CD4-positive, CD25-positive, alpha-beta regulatory T cell (primary cell): ENCODE measurements at regions not wholly inside any gene's neighbourhood (a gene's known extent, or its start where the extent isn't known, plus 50 kb on each side); places are given as distances from the start of the nearest gene placed in this dataset.

Experiments
- ATAC-seq, 2 donors: fragments of 150-1000 bp; cut with Tn5 transposase; one replicate each; pipeline ENCODE4 v1.10.0; 2021; ENCODE audit warnings: low read depth in 2 of 2, moderate number of reproducible peaks in 2 of 2, moderate library complexity in 1 of 2
- DNase-seq, 3 donors: peaks; one replicate each; pipeline versions ENCODE4 v3.0.0 to v3.0.0-alpha.2; 2012 to 2022; ENCODE audit warnings: mixed read lengths in 1 of 3
- H3K27ac ChIP-seq: one replicate; pipeline ENCODE4 v1.7.0; 2013; ENCODE audit warnings: mild to moderate bottlenecking, low read length; ENCODE audit not compliant: insufficient read depth, poor library complexity, severe bottlenecking
- H3K27me3 ChIP-seq: one replicate; pipeline ENCODE4 v1.7.0; 2013; ENCODE audit warnings: low read length; ENCODE audit not compliant: control insufficient read depth, insufficient read depth
- H3K36me3 ChIP-seq: one replicate; pipeline ENCODE4 v1.7.0; 2013; ENCODE audit warnings: mild to moderate bottlenecking, low read length, moderate library complexity; ENCODE audit not compliant: control insufficient read depth, insufficient read depth
- H3K4me1 ChIP-seq: 2 replicates; pipeline ENCODE4 v1.7.0; 2013; ENCODE audit warnings: mild to moderate bottlenecking, low read length; ENCODE audit not compliant: insufficient read depth, control insufficient read depth, poor library complexity, severe bottlenecking
- H3K4me3 ChIP-seq: one replicate; pipeline ENCODE4 v1.7.0; 2013; ENCODE audit warnings: low read depth, mild to moderate bottlenecking, low read length, moderate library complexity
- H3K9me3 ChIP-seq, 2 experiments: 1 replicate in 1 of 2; 2 replicates in 1 of 2; pipeline ENCODE4 v1.7.0; 2013; ENCODE audit warnings: low read length in 2 of 2, mild to moderate bottlenecking in 1 of 2, moderate library complexity in 1 of 2; ENCODE audit not compliant: control insufficient read depth in 2 of 2
- H3K27ac Mint-ChIP-seq, 3 donors: one replicate each; pipeline ENCODE4 v1.8.0; 2020 to 2022; ENCODE audit warnings: mild to moderate bottlenecking in 3 of 3, mixed read lengths in 3 of 3, moderate library complexity in 2 of 3
- H3K27me3 Mint-ChIP-seq: one replicate; pipeline ENCODE4 v1.8.0; 2022; ENCODE audit warnings: mild to moderate bottlenecking, mixed read lengths
- H3K36me3 Mint-ChIP-seq: one replicate; pipeline ENCODE4 v1.8.0; 2020; ENCODE audit warnings: mixed read lengths
- H3K4me1 Mint-ChIP-seq, 4 donors: one replicate each; pipeline ENCODE4 v1.8.0; 2020 to 2022; ENCODE audit warnings: mixed read lengths in 4 of 4, mild to moderate bottlenecking in 1 of 4
- H3K4me3 Mint-ChIP-seq, 4 donors: one replicate each; pipeline ENCODE4 v1.8.0; 2020 to 2022; ENCODE audit warnings: mild to moderate bottlenecking in 4 of 4, mixed read lengths in 4 of 4, moderate library complexity in 3 of 4
- H3K9me3 Mint-ChIP-seq, 7 donors: one replicate each; pipeline ENCODE4 v1.8.0; 2020 to 2022; ENCODE audit warnings: mixed read lengths in 7 of 7, mild to moderate bottlenecking in 3 of 7, moderate library complexity in 2 of 7

DNA sequence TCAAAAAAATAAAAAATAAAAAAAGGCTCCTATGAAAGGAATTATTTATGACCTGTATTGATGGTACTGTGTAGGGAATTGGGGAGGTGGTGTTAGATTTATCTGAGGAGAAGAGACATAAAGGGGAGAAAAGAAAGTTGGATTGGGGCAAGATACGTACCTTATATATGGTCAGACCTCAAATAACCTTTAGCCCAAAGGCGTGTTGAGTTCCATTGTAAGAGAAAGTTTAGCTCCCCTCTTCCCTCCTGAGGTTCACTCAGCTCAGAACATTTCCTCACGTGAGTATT, 296.9 kb downstream of the ADGB start:
- DNase-seq (no peak), ATAC-seq (no peak)
- no peak overlapping the region for H3K4me3 Mint-ChIP-seq
- H3K27me3 Mint-ChIP-seq = no peaks in the 10 kb centered on the region
- Histone ChIP-seq H3K27me3 (no peaks in the 10 kb centered on the region), H3K27ac (no peak overlapping the region), H3K36me3 (no peaks in the 10 kb centered on the region), H3K4me3 (no peak overlapping the region), H3K4me1 (no peaks in the 10 kb centered on the region), H3K9me3 (no peaks in the 10 kb centered on the region)
- peaks cover 0 to 1% (median 0%) of the 10 kb centered on the region in 7 donors for H3K9me3 Mint-ChIP-seq
- no peaks in the 10 kb centered on the region for H3K36me3 Mint-ChIP-seq
- H3K27ac Mint-ChIP-seq = no peak overlapping the region
- no peaks in the 10 kb centered on the region for H3K4me1 Mint-ChIP-seq

DNA sequence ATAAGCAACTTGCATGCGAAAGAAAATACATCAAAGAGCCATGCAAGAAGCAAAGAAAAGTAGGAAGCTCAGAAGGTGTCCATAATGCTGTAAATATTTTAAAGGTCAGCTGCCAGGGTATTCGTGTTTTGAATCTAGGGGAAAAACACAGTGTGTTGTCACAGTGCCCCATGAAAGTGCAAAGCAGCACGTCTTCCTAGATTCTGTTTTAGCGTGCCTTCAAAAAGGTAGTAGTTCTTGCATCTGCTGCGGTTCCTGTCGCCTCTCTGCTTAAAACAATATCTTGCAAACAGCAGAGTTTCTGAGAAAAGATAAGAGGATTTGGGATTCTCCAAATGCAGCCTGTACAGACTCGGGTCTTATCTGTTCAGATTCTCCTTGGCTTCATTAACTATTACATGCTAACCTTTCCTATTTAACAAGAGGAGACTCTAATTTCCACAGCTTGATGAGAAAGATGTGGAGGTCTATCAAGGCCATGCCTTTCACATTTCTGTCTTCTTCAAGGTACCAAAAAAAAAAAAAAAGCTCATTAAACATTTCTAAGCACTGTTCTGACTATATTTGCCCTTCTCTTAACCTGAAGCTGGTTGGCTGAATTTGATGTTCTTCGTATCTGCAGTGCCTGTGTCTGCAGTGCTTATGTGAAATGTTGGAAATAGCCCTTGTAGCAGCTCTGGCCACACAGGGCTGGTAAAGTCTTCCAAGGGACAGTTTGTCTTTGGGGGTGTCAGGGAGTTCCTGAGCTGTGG, 297.5 kb downstream of the ADGB start:
- H3K27me3 Mint-ChIP-seq = no peaks in the 10 kb centered on the region
- ATAC-seq (no peak), DNase-seq (no peak)
- Histone ChIP-seq H3K27ac (no peak overlapping the region), H3K9me3 (no peaks in the 10 kb centered on the region), H3K4me1 (no peaks in the 10 kb centered on the region), H3K36me3 (no peaks in the 10 kb centered on the region), H3K4me3 (no peak overlapping the region), H3K27me3 (no peaks in the 10 kb centered on the region)
- H3K27ac Mint-ChIP-seq = no peak overlapping the region
- H3K9me3 Mint-ChIP-seq = peaks cover 0 to 1% (median 0%) of the 10 kb centered on the region in 7 donors
- no peaks in the 10 kb centered on the region for H3K4me1 Mint-ChIP-seq
- no peak overlapping the region for H3K4me3 Mint-ChIP-seq
- no peaks in the 10 kb centered on the region for H3K36me3 Mint-ChIP-seq

DNA sequence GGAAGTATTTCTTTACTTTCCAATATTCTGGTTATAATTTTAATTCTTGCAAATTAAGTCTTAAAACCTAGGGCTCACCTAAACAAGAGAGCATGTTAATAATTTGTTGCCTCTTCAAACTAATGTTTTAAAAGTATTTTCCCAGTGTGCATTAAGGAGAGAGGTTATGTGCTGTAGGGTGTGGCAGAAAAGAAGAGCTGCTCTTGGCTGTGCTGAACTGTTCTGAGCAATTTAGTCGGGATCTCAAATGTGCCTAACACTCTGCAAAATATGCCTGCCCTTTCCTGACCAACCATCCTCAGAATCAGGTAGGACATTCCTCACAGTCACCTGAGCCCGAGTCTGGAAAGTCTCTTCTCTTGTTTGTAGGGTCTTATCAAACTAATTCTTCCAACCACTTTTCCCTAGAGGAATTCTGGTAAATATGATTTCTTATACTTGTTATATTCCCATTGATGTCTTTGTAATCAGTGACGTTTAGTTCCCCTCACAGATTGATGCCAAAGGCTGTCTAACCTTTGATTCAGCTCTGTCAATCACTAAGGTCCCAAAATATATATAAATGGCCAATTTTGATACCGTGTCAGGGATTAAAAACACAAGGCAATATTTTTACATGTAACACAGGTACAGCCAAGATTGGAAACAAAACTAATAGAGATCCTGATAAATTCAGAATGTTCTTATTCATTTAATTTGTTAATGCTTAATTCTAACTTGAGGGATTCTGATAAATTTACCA, 298.4 kb downstream of the ADGB start:
- Mint-ChIP-seq H3K27ac (no peak overlapping the region), H3K27me3 (no peaks in the 10 kb centered on the region), H3K36me3 (no peaks in the 10 kb centered on the region), H3K4me3 (no peak overlapping the region), H3K9me3 (peaks cover 0 to 1% (median 0%) of the 10 kb centered on the region in 7 donors), H3K4me1 (no peaks in the 10 kb centered on the region)
- Histone ChIP-seq H3K4me1 (no peaks in the 10 kb centered on the region), H3K9me3 (no peaks in the 10 kb centered on the region), H3K27me3 (no peaks in the 10 kb centered on the region), H3K4me3 (no peak overlapping the region), H3K36me3 (no peaks in the 10 kb centered on the region), H3K27ac (no peak overlapping the region)
- no peak for ATAC-seq
- no peak for DNase-seq

DNA sequence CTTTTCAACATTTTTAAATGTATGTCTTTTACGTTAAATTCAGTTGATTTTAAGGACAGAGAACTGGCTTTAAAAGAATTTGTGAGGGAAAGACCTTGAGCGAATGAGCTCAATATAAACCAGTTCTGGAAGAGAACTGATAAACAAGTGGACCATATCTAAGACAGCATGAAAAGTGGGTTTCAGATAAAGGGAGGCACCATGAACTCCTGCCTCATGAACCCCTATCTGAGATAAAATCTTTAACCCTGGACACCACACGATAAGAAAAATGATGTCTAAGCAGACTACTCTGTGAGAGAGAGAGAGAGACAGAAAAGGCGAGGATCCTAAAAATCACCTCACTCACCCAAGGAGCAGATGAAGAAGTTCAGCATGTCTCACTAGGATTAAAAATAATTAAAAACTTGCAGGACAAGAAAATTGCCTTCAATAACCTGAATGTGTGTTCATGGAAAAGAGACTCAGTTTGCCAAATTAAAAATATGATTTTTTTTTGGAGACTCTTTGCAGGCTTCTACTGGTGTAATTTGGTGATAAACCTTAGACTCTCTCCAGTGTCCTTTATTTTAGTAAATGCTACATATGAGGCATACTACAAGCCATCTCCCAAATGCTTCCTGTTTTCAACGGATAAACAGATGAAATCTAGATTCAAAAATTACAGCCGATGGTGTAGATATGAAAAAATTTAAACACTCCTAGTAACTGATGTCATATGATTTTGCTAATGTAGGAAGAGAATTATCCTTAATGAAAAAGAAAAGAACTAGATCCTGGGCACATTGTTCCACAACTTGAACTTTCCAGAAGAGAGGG, 299.5 kb downstream of the ADGB start:
- Histone ChIP-seq H3K9me3 (no peaks in the 10 kb centered on the region), H3K4me1 (no peaks in the 10 kb centered on the region), H3K4me3 (no peak overlapping the region), H3K27me3 (no peaks in the 10 kb centered on the region), H3K27ac (no peak overlapping the region), H3K36me3 (no peaks in the 10 kb centered on the region)
- Mint-ChIP-seq H3K4me3 (no peak overlapping the region), H3K36me3 (no peaks in the 10 kb centered on the region), H3K4me1 (no peaks in the 10 kb centered on the region), H3K27ac (no peak overlapping the region), H3K27me3 (no peaks in the 10 kb centered on the region), H3K9me3 (peaks cover 0 to 1% (median 0%) of the 10 kb centered on the region in 7 donors)
- DNase-seq (no peak), ATAC-seq (no peak)

DNA sequence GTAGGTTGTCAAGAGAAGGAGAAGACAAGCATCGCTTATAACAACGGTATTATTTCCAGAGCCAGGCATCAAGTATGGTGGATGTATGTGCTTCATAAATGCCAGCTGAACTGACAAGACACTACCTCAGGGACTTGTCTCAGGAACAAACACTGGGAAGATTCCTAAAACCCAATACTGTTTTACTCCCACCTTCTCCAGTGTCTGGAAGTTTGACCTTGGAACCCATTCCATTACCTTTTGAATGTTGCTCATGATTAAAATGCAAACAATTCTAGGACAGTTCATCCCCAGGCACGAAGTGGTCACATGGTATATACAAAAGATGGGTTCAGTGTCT, 300.1 kb downstream of the ADGB start:
- no peak for ATAC-seq
- H3K27ac Mint-ChIP-seq = no peak overlapping the region

DNA sequence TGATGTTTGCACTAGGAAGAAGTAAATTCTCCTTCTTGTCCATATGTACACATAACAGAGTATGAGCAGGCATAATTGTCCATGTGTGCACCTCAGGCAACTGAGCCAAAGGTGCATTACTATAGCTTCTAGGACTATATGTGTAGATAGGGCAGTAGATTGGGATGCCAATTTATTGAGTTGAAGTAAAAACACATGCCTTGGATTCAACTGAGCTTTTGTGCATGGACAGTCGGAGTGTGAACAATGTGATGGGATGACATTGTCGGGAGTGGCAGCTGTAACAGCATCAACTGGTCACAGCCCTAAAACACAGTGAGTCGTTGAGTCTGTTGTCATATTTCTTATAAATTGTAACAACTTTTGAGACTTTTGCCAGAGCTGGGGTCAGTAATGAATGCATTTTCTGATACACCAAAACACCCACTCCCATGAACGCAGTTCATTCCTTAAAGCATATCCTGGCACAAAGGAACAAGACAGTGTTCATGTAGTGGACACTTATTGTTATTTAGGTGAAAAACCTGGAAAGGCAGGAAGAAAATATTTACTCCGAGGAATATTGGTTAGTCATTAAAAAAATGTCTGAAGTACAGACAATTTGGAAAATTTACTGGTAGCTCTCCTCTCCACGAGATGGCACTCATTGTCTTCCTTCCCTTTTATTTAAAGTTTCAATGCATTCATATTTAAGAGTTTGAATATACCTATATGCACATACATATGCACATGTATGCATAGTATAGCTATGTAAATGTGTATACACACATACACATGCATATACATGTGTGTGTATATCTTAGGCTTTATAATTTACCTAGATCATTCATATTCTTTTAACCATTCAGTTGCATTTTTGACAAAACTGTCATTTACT, 302.0 kb upstream of the STXBP5 start:
- Mint-ChIP-seq H3K4me3 (no peak overlapping the region), H3K9me3 (no peaks in the 10 kb centered on the region), H3K27ac (no peak overlapping the region)

More for the DNA sequence above, 300.1 kb downstream of the ADGB start:
- no peaks in the 10 kb centered on the region for H3K27me3 ChIP-seq
- H3K36me3 ChIP-seq = no peaks in the 10 kb centered on the region
- no peaks in the 10 kb centered on the region for H3K4me1 ChIP-seq
- no peak for DNase-seq
- Mint-ChIP-seq H3K27me3 (no peaks in the 10 kb centered on the region), H3K4me3 (no peak overlapping the region), H3K36me3 (no peaks in the 10 kb centered on the region), H3K4me1 (no peaks in the 10 kb centered on the region), H3K9me3 (peaks cover 0 to 1% (median 0%) of the 10 kb centered on the region in 7 donors)
- H3K4me3 ChIP-seq = no peak overlapping the region
- no peaks in the 10 kb centered on the region for H3K9me3 ChIP-seq
- no peak overlapping the region for H3K27ac ChIP-seq

DNA sequence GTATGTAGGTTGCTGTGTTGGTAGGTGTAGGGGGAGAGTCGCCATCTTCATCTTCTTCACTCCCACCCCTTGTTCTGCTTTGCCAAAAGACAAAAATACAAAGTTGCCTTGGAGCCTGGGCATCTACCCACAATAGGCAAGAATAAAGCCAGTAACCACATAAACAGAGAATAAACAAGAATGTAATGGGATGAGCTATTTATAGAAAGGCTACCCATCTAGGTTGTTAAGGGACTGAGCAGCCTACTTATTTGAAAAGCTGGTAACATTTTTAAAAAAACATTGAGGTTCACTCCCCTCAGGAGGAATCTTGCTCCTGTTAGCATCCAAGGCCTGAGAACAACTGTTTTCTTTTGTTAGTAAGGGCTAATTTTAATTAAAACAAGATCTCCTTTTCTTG, 301.4 kb upstream of the STXBP5 start:
- ATAC-seq (no peak), DNase-seq (no peak)
- Histone ChIP-seq H3K9me3 (no peaks in the 10 kb centered on the region), H3K4me3 (no peak overlapping the region), H3K4me1 (no peaks in the 10 kb centered on the region), H3K27ac (no peak overlapping the region), H3K27me3 (no peaks in the 10 kb centered on the region), H3K36me3 (no peaks in the 10 kb centered on the region)
- no peak overlapping the region for H3K4me3 Mint-ChIP-seq
- no peaks in the 10 kb centered on the region for H3K27me3 Mint-ChIP-seq
- no peaks in the 10 kb centered on the region for H3K9me3 Mint-ChIP-seq
- no peak overlapping the region for H3K27ac Mint-ChIP-seq
- no peaks in the 10 kb centered on the region for H3K36me3 Mint-ChIP-seq
- no peaks in the 10 kb centered on the region for H3K4me1 Mint-ChIP-seq

More for the DNA sequence above, 302.0 kb upstream of the STXBP5 start:
- DNase-seq (no peak), ATAC-seq (no peak)
- no peaks in the 10 kb centered on the region for H3K36me3 ChIP-seq
- no peaks in the 10 kb centered on the region for H3K36me3 Mint-ChIP-seq
- H3K27me3 Mint-ChIP-seq = no peaks in the 10 kb centered on the region
- H3K4me3 ChIP-seq = no peak overlapping the region
- H3K4me1 Mint-ChIP-seq = no peaks in the 10 kb centered on the region
- H3K27ac ChIP-seq = no peak overlapping the region
- no peaks in the 10 kb centered on the region for H3K4me1 ChIP-seq
- no peaks in the 10 kb centered on the region for H3K9me3 ChIP-seq
- H3K27me3 ChIP-seq = no peaks in the 10 kb centered on the region
